ENCODE measurements at regions not wholly inside any gene's neighbourhood (a gene's known extent, or its start where the extent isn't known, plus 50 kb on each side); places are given as distances from the start of the nearest gene placed in this dataset.

DNA sequence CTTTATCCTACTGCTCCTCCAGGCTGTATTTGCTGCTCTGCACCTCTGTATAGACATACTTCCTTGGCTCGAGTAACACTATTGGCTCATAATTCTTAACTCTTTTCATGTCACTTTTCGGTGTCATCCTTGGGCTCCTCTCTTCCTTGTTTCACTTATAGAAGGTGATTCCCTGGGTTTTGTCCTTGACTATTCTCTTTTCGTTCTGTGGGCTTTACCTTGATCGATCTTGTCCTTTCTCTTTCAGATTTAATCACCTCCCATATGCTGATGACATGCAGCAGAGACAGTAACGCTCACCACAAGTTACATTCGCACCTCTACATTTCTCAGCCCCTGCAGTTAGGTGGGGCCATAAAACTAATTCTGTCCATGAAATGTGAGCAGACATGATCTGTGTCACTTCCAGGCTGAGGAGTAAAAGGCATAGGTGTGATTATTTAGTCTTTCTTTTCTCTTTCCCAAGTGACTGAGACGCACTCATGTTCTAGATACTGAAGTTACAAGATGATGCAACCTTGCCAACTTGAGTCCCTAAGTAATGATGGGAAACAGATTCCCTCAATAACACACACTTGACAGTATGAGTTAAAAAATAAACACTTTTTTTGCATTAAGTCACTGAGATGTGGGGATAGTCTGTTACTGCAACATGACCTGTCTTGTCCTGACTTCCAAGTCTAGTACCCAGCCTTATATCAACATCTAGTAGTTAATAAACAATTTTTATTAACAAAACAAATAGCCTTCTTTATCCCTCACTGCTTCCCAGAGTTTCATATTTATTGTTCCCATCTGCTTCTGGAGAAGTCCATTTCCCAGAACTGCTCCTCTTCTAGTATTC is 49.9 kb upstream of the HAO2 start:
- TF ChIP-seq, protein P1, sequence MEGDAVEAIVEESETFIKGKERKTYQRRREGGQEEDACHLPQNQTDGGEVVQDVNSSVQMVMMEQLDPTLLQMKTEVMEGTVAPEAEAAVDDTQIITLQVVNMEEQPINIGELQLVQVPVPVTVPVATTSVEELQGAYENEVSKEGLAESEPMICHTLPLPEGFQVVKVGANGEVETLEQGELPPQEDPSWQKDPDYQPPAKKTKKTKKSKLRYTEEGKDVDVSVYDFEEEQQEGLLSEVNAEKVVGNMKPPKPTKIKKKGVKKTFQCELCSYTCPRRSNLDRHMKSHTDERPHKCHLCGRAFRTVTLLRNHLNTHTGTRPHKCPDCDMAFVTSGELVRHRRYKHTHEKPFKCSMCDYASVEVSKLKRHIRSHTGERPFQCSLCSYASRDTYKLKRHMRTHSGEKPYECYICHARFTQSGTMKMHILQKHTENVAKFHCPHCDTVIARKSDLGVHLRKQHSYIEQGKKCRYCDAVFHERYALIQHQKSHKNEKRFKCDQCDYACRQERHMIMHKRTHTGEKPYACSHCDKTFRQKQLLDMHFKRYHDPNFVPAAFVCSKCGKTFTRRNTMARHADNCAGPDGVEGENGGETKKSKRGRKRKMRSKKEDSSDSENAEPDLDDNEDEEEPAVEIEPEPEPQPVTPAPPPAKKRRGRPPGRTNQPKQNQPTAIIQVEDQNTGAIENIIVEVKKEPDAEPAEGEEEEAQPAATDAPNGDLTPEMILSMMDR (IDR thresholded peaks at IDR 0.05; ENCODE audit: borderline replicate concordance, insufficient read depth, low read depth, low read length), result no peak
- no peak overlapping the region for H3K4me3 ChIP-seq (ENCODE audit: low read depth, low read length)
